ENCODE measurements at regions not wholly inside any gene's neighbourhood (a gene's known extent, or its start where the extent isn't known, plus 50 kb on each side); places are given as distances from the start of the nearest gene placed in this dataset.

GRCh38 chr22:49623715-49624114 lies 204.0 kb downstream of the BRD1 start:
- Mint-ChIP-seq H3K4me1 (ENCODE audit: low read depth) (no peaks in the 10 kb centered on the region), H3K4me3 (no peak overlapping the region), H3K27ac (no peak overlapping the region)

GRCh38 chr22:49623176-49623575 lies 204.5 kb downstream of the BRD1 start:
- H3K9me3 Mint-ChIP-seq: no peaks in the 10 kb centered on the region
- H3K27me3 Mint-ChIP-seq (ENCODE audit: low read depth): no peaks in the 10 kb centered on the region
- no peaks in the 10 kb centered on the region for H3K4me1 Mint-ChIP-seq (ENCODE audit: low read depth)
- peaks cover 0 to 2% of the 10 kb centered on the region in 2 donors for H3K36me3 Mint-ChIP-seq (ENCODE audit: insufficient read depth in 2 of 2)
- no peak overlapping the region for H3K27ac Mint-ChIP-seq
- DNase-seq (no peak), ATAC-seq (replicated peaks in 1 of 2) (no peak)
- no peak overlapping the region for H3K4me3 Mint-ChIP-seq

More at GRCh38 chr22:49623715-49624114, 204.0 kb downstream of the BRD1 start:
- peaks cover 0 to 1% of the 10 kb centered on the region in 2 donors for H3K36me3 Mint-ChIP-seq (ENCODE audit: insufficient read depth in 2 of 2)
- no peaks in the 10 kb centered on the region for H3K9me3 Mint-ChIP-seq
- H3K27me3 Mint-ChIP-seq (ENCODE audit: low read depth): no peaks in the 10 kb centered on the region
- DNase-seq (no peak), ATAC-seq (replicated peaks in 1 of 2) (no peak)

DNA sequence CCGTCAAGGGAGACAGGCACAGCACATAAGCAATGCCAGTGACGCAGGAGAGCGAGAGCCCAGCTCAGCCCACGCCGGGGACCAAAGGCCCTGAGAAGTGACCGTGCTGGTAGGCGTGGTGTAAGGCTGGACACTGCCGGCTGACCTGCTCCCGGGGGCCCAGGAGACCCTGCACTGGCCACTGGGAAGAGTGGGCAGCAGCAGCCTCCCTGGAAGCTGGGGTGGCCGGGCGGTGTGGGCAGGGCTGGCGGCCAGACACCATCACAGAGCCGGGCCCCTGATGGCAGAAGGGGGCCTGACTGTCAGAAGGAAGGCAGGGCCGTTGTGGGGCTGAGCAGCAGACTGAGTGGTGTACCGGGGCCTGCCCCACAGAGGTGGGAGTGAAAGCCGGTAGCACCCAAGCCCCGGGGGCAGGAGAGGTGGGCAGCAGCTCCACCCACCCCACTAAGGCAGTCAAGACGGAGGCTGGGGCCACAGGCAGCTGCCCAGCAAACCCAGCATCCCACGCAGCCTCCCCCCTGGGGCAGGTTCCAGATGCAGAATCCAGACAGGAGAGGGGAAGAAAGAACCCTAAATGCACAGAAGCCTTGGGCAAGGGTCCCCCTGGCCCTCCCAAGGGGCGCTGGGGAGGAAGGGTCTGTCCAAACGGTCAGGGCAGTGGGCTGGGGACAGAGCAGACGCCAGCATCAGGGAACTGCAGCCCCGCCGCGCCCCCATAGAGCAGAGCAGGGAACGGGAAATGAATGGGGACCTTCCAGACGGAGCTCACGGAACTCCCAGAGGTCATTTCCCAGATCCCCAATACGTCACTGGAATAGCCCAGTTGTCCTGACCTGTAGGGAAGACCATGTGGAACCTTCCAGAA lies 205.2 kb downstream of the BRD1 start:
- Mint-ChIP-seq H3K9me3 (no peaks in the 10 kb centered on the region), H3K27me3 (ENCODE audit: low read depth) (no peaks in the 10 kb centered on the region), H3K27ac (no peak overlapping the region), H3K36me3 (ENCODE audit: insufficient read depth in 2 of 2) (peaks cover 0 to 2% of the 10 kb centered on the region in 2 donors), H3K4me3 (no peak overlapping the region), H3K4me1 (ENCODE audit: low read depth) (no peaks in the 10 kb centered on the region)
- no peak for DNase-seq
- no peak for ATAC-seq (replicated peaks in 1 of 2)

GRCh38 chr22:49621601-49622210 lies 206.0 kb downstream of the BRD1 start:
- ATAC-seq (replicated peaks in 1 of 2) (no peak), DNase-seq (no peak)
- Mint-ChIP-seq H3K36me3 (ENCODE audit: insufficient read depth in 2 of 2) (peaks cover 0 to 2% of the 10 kb centered on the region in 2 donors), H3K4me1 (ENCODE audit: low read depth) (no peaks in the 10 kb centered on the region), H3K4me3 (no peak overlapping the region), H3K9me3 (no peaks in the 10 kb centered on the region), H3K27me3 (ENCODE audit: low read depth) (no peaks in the 10 kb centered on the region), H3K27ac (no peak overlapping the region)

DNA sequence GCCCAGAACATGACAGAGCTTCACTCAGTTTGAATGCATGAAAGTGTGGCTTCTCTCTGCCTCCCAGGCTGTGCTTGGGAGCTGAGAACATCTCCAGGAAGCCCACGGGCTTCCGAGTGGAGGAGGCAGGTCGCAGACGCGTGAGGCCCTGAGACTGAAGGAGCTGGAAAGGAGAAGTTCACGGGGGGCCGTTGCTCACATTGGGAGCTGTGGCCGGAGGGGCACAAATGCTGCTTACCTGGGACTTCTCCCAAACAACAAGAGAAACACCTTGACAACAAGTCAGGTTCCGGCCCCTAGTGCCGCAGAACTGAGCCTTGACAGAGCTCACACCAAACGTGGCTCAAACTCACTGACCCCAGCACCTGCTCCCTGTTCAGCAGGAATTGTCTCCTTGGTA lies 207.0 kb downstream of the BRD1 start:
- no peaks in the 10 kb centered on the region for H3K4me1 Mint-ChIP-seq (ENCODE audit: low read depth)
- ATAC-seq (replicated peaks in 1 of 2): no peak
- H3K4me3 Mint-ChIP-seq: no peak overlapping the region
- no peak for DNase-seq
- no peaks in the 10 kb centered on the region for H3K27me3 Mint-ChIP-seq (ENCODE audit: low read depth)
- H3K9me3 Mint-ChIP-seq: no peaks in the 10 kb centered on the region
- no peak overlapping the region for H3K27ac Mint-ChIP-seq
- H3K36me3 Mint-ChIP-seq (ENCODE audit: insufficient read depth in 2 of 2): peaks cover 0 to 2% of the 10 kb centered on the region in 2 donors

DNA sequence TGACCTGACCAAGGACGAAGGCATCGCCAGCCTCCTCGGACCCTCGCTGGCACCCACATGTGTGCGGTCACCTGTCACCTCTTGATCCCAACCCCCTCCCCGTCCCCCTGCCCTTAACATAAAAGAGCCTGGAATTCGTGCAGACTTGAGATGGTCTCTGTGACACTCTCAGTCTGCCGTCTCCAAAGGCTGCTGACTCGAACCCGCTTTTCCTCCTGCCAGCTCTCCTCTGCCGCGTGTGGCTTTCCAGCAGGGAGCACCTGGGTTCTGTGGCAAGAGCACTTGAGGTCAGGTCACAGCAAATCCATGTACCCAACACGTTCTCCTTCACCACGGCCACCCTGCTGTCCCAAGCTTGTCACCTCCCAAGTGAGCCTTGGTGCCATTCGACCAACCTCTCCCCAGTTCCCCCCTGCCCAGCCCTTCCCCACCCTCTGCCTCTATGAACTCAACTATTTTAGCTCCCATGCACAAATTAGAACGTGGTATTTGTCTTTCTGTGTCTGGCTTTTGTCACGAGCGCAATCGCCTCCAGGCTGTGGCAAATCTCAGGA lies 207.6 kb downstream of the BRD1 start:
- H3K27ac Mint-ChIP-seq: no peak overlapping the region
- no peak for ATAC-seq (replicated peaks in 1 of 2)
- peaks cover 0 to 2% of the 10 kb centered on the region in 2 donors for H3K36me3 Mint-ChIP-seq (ENCODE audit: insufficient read depth in 2 of 2)
- H3K9me3 Mint-ChIP-seq: no peaks in the 10 kb centered on the region
- no peaks in the 10 kb centered on the region for H3K27me3 Mint-ChIP-seq (ENCODE audit: low read depth)
- H3K4me1 Mint-ChIP-seq (ENCODE audit: low read depth): no peaks in the 10 kb centered on the region
- no peak overlapping the region for H3K4me3 Mint-ChIP-seq
- no peak for DNase-seq

DNA sequence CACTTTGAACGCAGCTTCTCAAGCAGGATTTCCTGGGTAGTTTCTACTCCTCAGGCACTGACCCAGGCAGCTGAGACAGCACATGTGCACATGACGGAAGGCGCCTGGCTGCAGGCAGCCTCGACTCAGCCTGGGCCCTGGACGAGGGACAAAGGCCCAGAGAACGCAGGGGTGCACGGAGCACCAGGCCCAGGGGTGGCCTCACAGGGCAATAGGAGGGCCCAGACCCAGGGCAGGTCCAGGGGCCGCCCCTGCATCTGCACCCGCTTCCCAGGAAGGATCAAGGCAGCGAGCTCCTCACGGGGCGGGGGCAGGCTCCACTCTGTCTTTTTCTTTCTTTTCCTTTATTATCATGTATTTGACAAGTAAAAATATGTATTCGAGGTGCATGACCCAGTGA lies 208.4 kb downstream of the BRD1 start:
- no peaks in the 10 kb centered on the region for H3K27me3 Mint-ChIP-seq (ENCODE audit: low read depth)
- no peak overlapping the region for H3K27ac Mint-ChIP-seq
- ATAC-seq (replicated peaks in 1 of 2) (no peak), DNase-seq (no peak)
- no peak overlapping the region for H3K4me3 Mint-ChIP-seq
- H3K36me3 Mint-ChIP-seq (ENCODE audit: insufficient read depth in 2 of 2): peaks cover 0 to 2% of the 10 kb centered on the region in 2 donors
- H3K4me1 Mint-ChIP-seq (ENCODE audit: low read depth): no peaks in the 10 kb centered on the region
- H3K9me3 Mint-ChIP-seq: no peaks in the 10 kb centered on the region

GRCh38 chr22:49618677-49618953 lies 209.1 kb downstream of the BRD1 start:
- Mint-ChIP-seq H3K4me1 (ENCODE audit: low read depth) (no peaks in the 10 kb centered on the region), H3K27ac (no peak overlapping the region), H3K4me3 (no peak overlapping the region), H3K9me3 (no peaks in the 10 kb centered on the region), H3K36me3 (ENCODE audit: insufficient read depth in 2 of 2) (peaks cover 0 to 2% of the 10 kb centered on the region in 2 donors), H3K27me3 (ENCODE audit: low read depth) (no peaks in the 10 kb centered on the region)
- DNase-seq (no peak), ATAC-seq (replicated peaks in 1 of 2) (no peak)

- Mint-ChIP-seq H3K27ac (no peak overlapping the region), H3K9me3 (no peaks in the 10 kb centered on the region), H3K4me1 (ENCODE audit: low read depth) (no peaks in the 10 kb centered on the region), H3K27me3 (ENCODE audit: low read depth) (no peaks in the 10 kb centered on the region), H3K36me3 (ENCODE audit: insufficient read depth in 2 of 2) (peaks cover 3 to 4% of the 10 kb centered on the region in 2 donors), H3K4me3 (no peak overlapping the region)
- ATAC-seq (replicated peaks in 1 of 2): no peak
- no peak for DNase-seq
These were observed 209.6 kb downstream of the BRD1 start for GRCh38 chr22:49617866-49618676.

DNA sequence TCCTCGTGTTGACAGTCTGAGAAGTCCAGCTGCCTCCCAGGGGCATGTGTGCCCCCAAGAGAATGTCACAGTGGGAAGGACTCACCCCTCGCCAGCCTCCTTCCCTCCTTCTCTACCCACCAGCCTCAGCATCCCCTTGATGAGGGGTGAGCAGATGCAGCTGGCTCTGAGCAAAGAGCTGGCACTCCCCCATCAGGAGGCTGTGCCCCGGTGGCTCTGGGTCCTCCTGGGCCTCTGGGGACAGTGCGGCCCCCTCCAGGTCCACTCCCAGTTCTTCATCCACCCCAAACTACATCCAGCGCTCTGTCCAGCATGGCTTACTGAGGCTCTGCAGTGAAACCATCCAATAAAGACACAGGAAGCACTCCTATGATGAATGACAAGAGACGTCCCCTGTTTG lies 210.4 kb downstream of the BRD1 start:
- Mint-ChIP-seq H3K9me3 (no peaks in the 10 kb centered on the region), H3K36me3 (ENCODE audit: insufficient read depth in 2 of 2) (peaks cover 3 to 6% of the 10 kb centered on the region in 2 donors), H3K4me1 (ENCODE audit: low read depth) (no peaks in the 10 kb centered on the region), H3K4me3 (no peak overlapping the region), H3K27ac (no peak overlapping the region), H3K27me3 (ENCODE audit: low read depth) (no peaks in the 10 kb centered on the region)
- no peak for ATAC-seq (replicated peaks in 1 of 2)
- no peak for DNase-seq

- no peak overlapping the region for H3K4me3 Mint-ChIP-seq
These were observed 211.1 kb downstream of the BRD1 start for GRCh38 chr22:49616356-49617231.

More at GRCh38 chr22:49616356-49617231, 211.1 kb downstream of the BRD1 start:
- Mint-ChIP-seq H3K27me3 (ENCODE audit: low read depth) (no peaks in the 10 kb centered on the region), H3K4me1 (ENCODE audit: low read depth) (no peaks in the 10 kb centered on the region), H3K9me3 (no peaks in the 10 kb centered on the region), H3K27ac (no peak overlapping the region), H3K36me3 (ENCODE audit: insufficient read depth in 2 of 2) (peaks cover 3 to 6% of the 10 kb centered on the region in 2 donors)
- ATAC-seq (replicated peaks in 1 of 2) (no peak), DNase-seq (no peak)
